ENCODE measurements at regions not wholly inside any gene's neighbourhood (a gene's known extent, or its start where the extent isn't known, plus 50 kb on each side); places are given as distances from the start of the nearest gene placed in this dataset.

- peaks cover 0 to 32% of the 10 kb centered on the region in 2 donors for H3K4me1 ChIP-seq (ENCODE audit: control insufficient read depth in 1 of 2, low read depth in 2 of 2)
- peak overlapping the region in 1 of 2 donors; percentile 1 for H3K27ac ChIP-seq
- H3K4me3 ChIP-seq: no peak overlapping the region
- no peaks in the 10 kb centered on the region for H3K9me3 ChIP-seq
- TF ChIP-seq CTCF (IDR thresholded peaks at IDR 0.05): no peak
- no peaks in the 10 kb centered on the region for H3K36me3 ChIP-seq
- no peaks in the 10 kb centered on the region for H3K27me3 ChIP-seq (replicated peaks; ENCODE audit: insufficient read depth)
- DNase-seq (ENCODE audit: low spot score) (no peak), ATAC-seq (ENCODE audit: insufficient number of reproducible peaks, low FRiP score, low read depth) (no peak)
Observed at GRCh38 chr1:83531521-83532309, 467.2 kb downstream of the TTLL7 start.

GRCh38 chr1:83530506-83530905 lies 468.4 kb downstream of the TTLL7 start:
- H3K27me3 ChIP-seq (replicated peaks; ENCODE audit: insufficient read depth): no peaks in the 10 kb centered on the region
- no peaks in the 10 kb centered on the region for H3K9me3 ChIP-seq
- H3K4me3 ChIP-seq: no peak overlapping the region
- DNase-seq (ENCODE audit: low spot score) (no peak), ATAC-seq (ENCODE audit: insufficient number of reproducible peaks, low FRiP score, low read depth) (no peak)
- no peak overlapping the region for H3K27ac ChIP-seq
- peaks cover 0 to 32% of the 10 kb centered on the region in 2 donors for H3K4me1 ChIP-seq (ENCODE audit: control insufficient read depth in 1 of 2, low read depth in 2 of 2)
- TF ChIP-seq CTCF (IDR thresholded peaks at IDR 0.05): no peak
- H3K36me3 ChIP-seq: no peaks in the 10 kb centered on the region

GRCh38 chr1:83527987-83528386 lies 470.9 kb downstream of the TTLL7 start:
- peaks cover 0 to 32% of the 10 kb centered on the region in 2 donors for H3K4me1 ChIP-seq (ENCODE audit: control insufficient read depth in 1 of 2, low read depth in 2 of 2)
- H3K36me3 ChIP-seq: no peaks in the 10 kb centered on the region
- no peak for TF ChIP-seq CTCF (IDR thresholded peaks at IDR 0.05)
- H3K9me3 ChIP-seq: no peaks in the 10 kb centered on the region
- H3K27me3 ChIP-seq (replicated peaks; ENCODE audit: insufficient read depth): no peaks in the 10 kb centered on the region
- no peak overlapping the region for H3K4me3 ChIP-seq
- H3K27ac ChIP-seq: no peak overlapping the region
- ATAC-seq (ENCODE audit: insufficient number of reproducible peaks, low FRiP score, low read depth): no peak
- no peak for DNase-seq (ENCODE audit: low spot score)

- H3K4me1 ChIP-seq (ENCODE audit: control insufficient read depth in 1 of 2, low read depth in 2 of 2): no peaks in the 10 kb centered on the region
- no peaks in the 10 kb centered on the region for H3K36me3 ChIP-seq
- H3K27ac ChIP-seq: no peak overlapping the region
- no peaks in the 10 kb centered on the region for H3K9me3 ChIP-seq
- H3K27me3 ChIP-seq (replicated peaks; ENCODE audit: insufficient read depth): no peaks in the 10 kb centered on the region
- no peak for ATAC-seq (ENCODE audit: insufficient number of reproducible peaks, low FRiP score, low read depth)
- no peak overlapping the region for H3K4me3 ChIP-seq
- no peak for TF ChIP-seq CTCF (IDR thresholded peaks at IDR 0.05)
- no peak for DNase-seq (ENCODE audit: low spot score)
Observed at GRCh38 chr1:83520797-83521196, 478.1 kb downstream of the TTLL7 start.

GRCh38 chr1:83516369-83516768 lies 482.6 kb downstream of the TTLL7 start:
- no peak for TF ChIP-seq CTCF (IDR thresholded peaks at IDR 0.05)
- no peaks in the 10 kb centered on the region for H3K9me3 ChIP-seq
- ATAC-seq (ENCODE audit: insufficient number of reproducible peaks, low FRiP score, low read depth) (no peak), DNase-seq (ENCODE audit: low spot score) (no peak)
- H3K36me3 ChIP-seq: no peaks in the 10 kb centered on the region
- no peak overlapping the region for H3K27ac ChIP-seq
- H3K4me3 ChIP-seq: no peak overlapping the region
- H3K27me3 ChIP-seq (replicated peaks; ENCODE audit: insufficient read depth): no peaks in the 10 kb centered on the region
- peaks cover 0 to 2% of the 10 kb centered on the region in 2 donors for H3K4me1 ChIP-seq (ENCODE audit: control insufficient read depth in 1 of 2, low read depth in 2 of 2)

Measured in thoracic aorta (tissue), 2 donors.